Heart left ventricle (tissue), 16 donors: ENCODE measurements at regions not wholly inside any gene's neighbourhood (a gene's known extent, or its start where the extent isn't known, plus 50 kb on each side); places are given as distances from the start of the nearest gene placed in this dataset.

Experiments used
- ATAC-seq, 4 donors: fragments of 200-7000 bp; cut with Tn5 transposase; one replicate each; pipeline ENCODE4 v1.9.1; 2020 to 2022; ENCODE audit warnings: moderate library complexity in 4 of 4, mild to moderate bottlenecking in 3 of 4, moderate number of reproducible peaks in 1 of 4
- DNase-seq, 5 donors: peaks; one replicate each; pipeline ENCODE4 v3.0.0-alpha.2; 2020
- H3K27ac ChIP-seq, 12 donors: fragments of 200-600 bp; sonication (generic) in 4 of 12; one replicate each; pipeline versions ENCODE4 v1.5.0 to v1.8.0; 2016 to 2022; ENCODE audit warnings: mild to moderate bottlenecking in 2 of 12
- H3K27me3 ChIP-seq, 9 donors: fragments of 200-600 bp; sonication (generic) in 2 of 9; one replicate each; pipeline versions ENCODE4 v1.5.1 to v1.8.0; 2016 to 2022; ENCODE audit warnings: mild to moderate bottlenecking in 3 of 9
- H3K36me3 ChIP-seq, 9 donors: fragments of 200-600 bp; sonication (generic) in 2 of 9; one replicate each; pipeline versions ENCODE4 v1.5.0 to v1.8.0; 2018 to 2022; ENCODE audit warnings: mild to moderate bottlenecking in 2 of 9
- H3K4me1 ChIP-seq, 12 donors: fragments of 200-600 bp; sonication (generic) in 4 of 12; one replicate each; pipeline versions ENCODE4 v1.5.0 to v1.8.0; 2016 to 2022; ENCODE audit warnings: mild to moderate bottlenecking in 3 of 12
- H3K4me3 ChIP-seq, 12 donors: fragments of 200-600 bp; sonication (generic) in 4 of 12; one replicate each; pipeline versions ENCODE4 v1.5.0 to v1.8.0; 2017 to 2022; ENCODE audit warnings: mild to moderate bottlenecking in 9 of 12, moderate library complexity in 4 of 12
- H3K9me3 ChIP-seq, 12 donors: fragments of 200-600 bp; sonication (generic) in 4 of 12; one replicate each; pipeline versions ENCODE4 v1.5.0 to v1.8.0; 2016 to 2022; ENCODE audit warnings: mild to moderate bottlenecking in 1 of 12
- CTCF ChIP-seq, 12 donors: fragments of 200-600 bp; sonication (generic) in 4 of 12; IDR thresholded peaks; one replicate each; pipeline versions ENCODE4 v1.5.0 to v1.8.0; 2018 to 2022; ENCODE audit warnings: antibody characterized with exemption in 12 of 12, mild to moderate bottlenecking in 5 of 12
- POLR2A ChIP-seq, 2 donors: fragments of 450-650 bp; IDR thresholded peaks; one replicate each; pipeline ENCODE4 v1.6.1; 2017; ENCODE audit warnings: antibody characterized with exemption in 2 of 2, mild to moderate bottlenecking in 2 of 2, moderate library complexity in 2 of 2
- WGBS, 4 donors: extraction: QIAGEN DNeasy Blood & Tissue Kit in 2 of 4; methylation state at CpG; one replicate each; pipeline versions ENCODE4 v1.1.5 to v1.1.7; 2013 to 2018; 5-methylcytosine and 5-hydroxymethylcytosine counted together
- intact Hi-C, 10 donors: fragments of 100-400 bp; cut with DNase I; formaldehyde crosslinking; loops; one replicate each; pipeline versions ENCODE4 v1.11.1 to v1.14.2; 2022
- donor health status: ischemic (EF 13 %, LVEDD 7.1; RV severe dilation, severe dysfunction).
- donor health status: healthy with polysubstance abuse.
- donor health status: DM: no; HTN: yes; CAD: no.
- donor health status: DM: no; HTN: no; CAD: no.
- donor health status: ischemic (EF 25% LVEDD 6.9; RV normal size, moderate dysfunction).
- donor health status: ischemic (EF 25% LVEDD 5.7; RV mildly dilated, moderate dysfunction).
- donor health status: healthy.
- donor health status: DM: yes; HTN: yes; CAD: no.
- donor health status: ischemic (EF 35%, LVEDD 5.7; RV mildly dilated, moderate dysfunction).
- donor health status: nonischemic (EF 11% LVEDD 7.7; RV severe dilation, severe dysfunction).
- donor health status: DM: yes; HTN: yes; CAD: no.
- donor health status: PGD.
- donor health status: ischemic (EF 29% LVEDD 5.4; RV normal size, mild dysfunction).
- donor health status: nonischemic (EF 23%, LVEDD 6.1; RV moderate dilation, normal function).

GRCh38 chr6:115832786-115833185, 227.9 kb downstream of the FRK start:
- TF ChIP-seq CTCF (IDR thresholded peaks at IDR 0.05) = no peak
- TF ChIP-seq POLR2A (IDR thresholded peaks at IDR 0.05) = no peak
- Histone ChIP-seq H3K36me3 (no peaks in the 10 kb centered on the region), H3K27me3 (no peaks in the 10 kb centered on the region), H3K9me3 (no peaks in the 10 kb centered on the region), H3K4me3 (no peak overlapping the region), H3K4me1 (no peaks in the 10 kb centered on the region), H3K27ac (no peak overlapping the region)
- intact Hi-C loops = no loop called here
- no peak for DNase-seq
- ATAC-seq = no peak
- WGBS, 4 donors = 13 to 24% (median 19%) methylated on average over 1 of the region's 1 CpG

- H3K9me3 ChIP-seq = no peaks in the 10 kb centered on the region
- 84 to 95% (median 90%) methylated on average over 1 of the region's 1 CpG for WGBS, 4 donors
- H3K36me3 ChIP-seq = no peaks in the 10 kb centered on the region
- H3K27me3 ChIP-seq = no peaks in the 10 kb centered on the region
- TF ChIP-seq POLR2A (IDR thresholded peaks at IDR 0.05) (no peak), CTCF (IDR thresholded peaks at IDR 0.05) (no peak)
- H3K27ac ChIP-seq = no peak overlapping the region
- ATAC-seq (no peak), DNase-seq (no peak)
- intact Hi-C loops = no loop called here
- no peak overlapping the region for H3K4me3 ChIP-seq
- no peaks in the 10 kb centered on the region for H3K4me1 ChIP-seq
Observed at GRCh38 chr6:115832186-115832585, 228.5 kb downstream of the FRK start.

GRCh38 chr6:115830895-115831294, 229.8 kb downstream of the FRK start:
- intact Hi-C loops = no loop called here
- H3K9me3 ChIP-seq = no peaks in the 10 kb centered on the region
- WGBS, 4 donors = 34 to 81% (median 43%) methylated on average over 1 to 2 of the region's 2 CpGs
- no peak for ATAC-seq
- no peaks in the 10 kb centered on the region for H3K4me1 ChIP-seq
- H3K27me3 ChIP-seq = no peaks in the 10 kb centered on the region
- no peak for DNase-seq
- no peaks in the 10 kb centered on the region for H3K36me3 ChIP-seq
- H3K27ac ChIP-seq = no peak overlapping the region
- H3K4me3 ChIP-seq = no peak overlapping the region
- TF ChIP-seq CTCF (IDR thresholded peaks at IDR 0.05) = no peak
- no peak for TF ChIP-seq POLR2A (IDR thresholded peaks at IDR 0.05)

GRCh38 chr6:115821798-115822197, 238.9 kb downstream of the FRK start:
- Histone ChIP-seq H3K4me1 (no peaks in the 10 kb centered on the region), H3K36me3 (no peaks in the 10 kb centered on the region), H3K27me3 (no peaks in the 10 kb centered on the region), H3K9me3 (peaks cover 0 to 5% (median 0%) of the 10 kb centered on the region in 12 donors), H3K27ac (no peak overlapping the region), H3K4me3 (no peak overlapping the region)
- WGBS, 4 donors = 84 to 95% (median 91%) methylated on average over 2 of the region's 2 CpGs
- TF ChIP-seq POLR2A (IDR thresholded peaks at IDR 0.05) (no peak), CTCF (IDR thresholded peaks at IDR 0.05) (no peak)
- no peak for ATAC-seq
- DNase-seq = no peak
- intact Hi-C loops = no loop called here
